HCT116 (cell line): ENCODE measurements at regions not wholly inside any gene's neighbourhood (a gene's known extent, or its start where the extent isn't known, plus 50 kb on each side); places are given as distances from the start of the nearest gene placed in this dataset.

ENCODE experiments used
- ATAC-seq: fragments of 200-7000 bp; cut with Tn5 transposase; 2 replicates; pipeline ENCODE4 v1.9.1; 2020; ENCODE audit warnings: mild to moderate bottlenecking, moderate library complexity
- BruUV-seq: library from RNA; stranded (reverse); fragments of 400-500 nt; replicated peaks from 2 replicates; lab custom pipeline; 2021; lab: Mats Ljungman, UMichigan
- CTCF ChIA-PET: fragments of 300-600 bp; sonication (Branson Sonifier 250); formaldehyde crosslinking; loops from one replicate; lab custom pipeline; 2021; ENCODE audit warnings: antibody characterized with exemption; lab: Charles Lee
- POLR2A ChIA-PET: fragments of 300-600, 350-600 bp; sonication (Branson Sonifier 250); formaldehyde crosslinking; loops from one replicate; lab custom pipeline; 2021; ENCODE audit warnings: antibody characterized with exemption; lab: Charles Lee
- RAD21 ChIA-PET, 2 experiments: fragments of 300-600 bp; sonication (Branson Sonifier 250); formaldehyde crosslinking; loops; one replicate each; lab custom pipeline; 2023; ENCODE audit warnings: low total read pairs in 2 of 2; ENCODE audit not compliant: uncharacterized antibody in 2 of 2, unreplicated experiment in 2 of 2, low non-redundant PET in 1 of 2; lab: Charles Lee
- DNase-seq: peaks from one replicate; pipeline ENCODE4 v3.0.0-alpha.2; 2010; ENCODE audit warnings: low read depth, low spot score
- H2AFZ ChIP-seq: fragments of 200-600 bp; shearing (Covaris generic), sonication (generic); 2 replicates; pipeline ENCODE4 v1.6.1; 2017; ENCODE audit warnings: low read depth, mixed run types, mixed read lengths, antibody characterized with exemption, low read length; ENCODE audit not compliant: poor library complexity, severe bottlenecking
- H3K27ac ChIP-seq: 2 replicates; pipeline ENCODE4 v1.5.1; 2012; ENCODE audit warnings: low read depth, low read length
- H3K27me3 ChIP-seq: fragments of 200-600 bp; sonication (generic); 2 replicates; pipeline ENCODE4 v1.6.1; 2016; ENCODE audit warnings: mixed run types, low read length, mixed read lengths; ENCODE audit not compliant: insufficient read depth
- H3K36me3 ChIP-seq, 2 experiments: fragments of 200-500 bp in 1 of 2; fragments of 200-600 bp in 1 of 2; sonication (Bioruptor generic) in 1 of 2; sonication (generic) in 1 of 2; 2 replicates each; pipeline versions ENCODE4 v1.5.1 to v1.6.1; 2014 to 2016; ENCODE audit warnings: low read length in 2 of 2, inconsistent platforms in 1 of 2, mixed read lengths in 1 of 2, mixed run types in 1 of 2; ENCODE audit not compliant: insufficient read depth in 2 of 2, control insufficient read depth in 1 of 2
- H3K4me1 ChIP-seq, 2 experiments: fragments of 200-600 bp in 1 of 2; sonication (generic) in 1 of 2; 2 replicates each; pipeline versions ENCODE4 v1.5.1 to v1.6.1; 2012 to 2017; ENCODE audit warnings: low read length in 2 of 2, inconsistent platforms in 1 of 2, mild to moderate bottlenecking in 1 of 2, mixed read lengths in 1 of 2, mixed run types in 1 of 2, moderate library complexity in 1 of 2; ENCODE audit not compliant: insufficient read depth in 2 of 2, control insufficient read depth in 1 of 2
- H3K4me2 ChIP-seq: fragments of 200-600 bp; sonication (generic); 2 replicates; pipeline ENCODE4 v1.6.1; 2017; ENCODE audit warnings: mixed run types, low read length, mixed read lengths
- H3K4me3 ChIP-seq, 2 experiments: fragments of 200-600 bp in 1 of 2; sonication (generic) in 1 of 2; replicated peaks in 1 of 2; 2 replicates each; pipeline ENCODE4 v1.5.1; 2011 to 2016; ENCODE audit warnings: low read length in 2 of 2, control low read depth in 1 of 2, low read depth in 1 of 2, mild to moderate bottlenecking in 1 of 2, mixed read lengths in 1 of 2, mixed run types in 1 of 2
- H3K79me2 ChIP-seq: fragments of 200-600 bp; sonication (generic); 2 replicates; pipeline ENCODE4 v1.6.1; 2017; ENCODE audit warnings: mild to moderate bottlenecking, mixed run types, low read length, moderate library complexity, mixed read lengths; ENCODE audit not compliant: insufficient read depth
- H3K9ac ChIP-seq: fragments of 200-600 bp; sonication (generic); 2 replicates; pipeline ENCODE4 v1.6.1; 2016; ENCODE audit warnings: low read length, mixed read lengths
- H3K9me2 ChIP-seq: fragments of 200-600 bp; sonication (generic), shearing (Covaris generic); 2 replicates; pipeline ENCODE4 v1.6.1; 2017; ENCODE audit warnings: mixed run types, mild to moderate bottlenecking, moderate library complexity; ENCODE audit not compliant: insufficient read depth
- H3K9me3 ChIP-seq, 2 experiments: fragments of 200-500 bp in 1 of 2; fragments of 200-600 bp in 1 of 2; sonication (Bioruptor generic) in 1 of 2; sonication (generic) in 1 of 2; 2 replicates each; pipeline ENCODE4 v1.6.1; 2014 to 2017; ENCODE audit warnings: low read length in 2 of 2, mixed read lengths in 2 of 2, inconsistent platforms in 1 of 2, low read depth in 1 of 2, mild to moderate bottlenecking in 1 of 2, mixed run types in 1 of 2, moderate library complexity in 1 of 2; ENCODE audit not compliant: control insufficient read depth in 1 of 2, insufficient read depth in 1 of 2
- H4K20me1 ChIP-seq: fragments of 200-600 bp; sonication (generic), shearing (Covaris generic); 2 replicates; pipeline ENCODE4 v1.6.1; 2017; ENCODE audit warnings: mixed run types, mild to moderate bottlenecking, moderate library complexity; ENCODE audit not compliant: insufficient read depth
- CBX3 ChIP-seq: IDR thresholded peaks from 2 replicates; pipeline ENCODE4 v1.6.1; 2012; ENCODE audit warnings: low read depth
- CTCF ChIP-seq, 3 experiments: fragments of 200-600 bp in 1 of 3; sonication (generic) in 1 of 3; IDR thresholded peaks in 2 of 3; conservative IDR thresholded peaks in 1 of 3; 2 replicates each; pipeline ENCODE4 v1.5.1; 2012 to 2017; ENCODE audit warnings: low read depth in 2 of 3, low read length in 2 of 3, antibody characterized with exemption in 1 of 3, borderline replicate concordance in 1 of 3, control low read depth in 1 of 3, mild to moderate bottlenecking in 1 of 3, mixed read lengths in 1 of 3, mixed run types in 1 of 3, moderate library complexity in 1 of 3; ENCODE audit not compliant: insufficient read depth in 1 of 3
- EGR1 ChIP-seq: IDR thresholded peaks from 2 replicates; pipeline ENCODE4 v1.6.1; 2012; ENCODE audit warnings: low read depth
- ELF1 ChIP-seq: IDR thresholded peaks from 2 replicates; pipeline ENCODE4 v1.6.1; 2012; ENCODE audit warnings: low read depth, borderline replicate concordance
- FOSL1 ChIP-seq: IDR thresholded peaks from 2 replicates; pipeline ENCODE4 v1.6.1; 2012; ENCODE audit warnings: low read depth
- POLR2A ChIP-seq: IDR thresholded peaks from 2 replicates; pipeline ENCODE4 v1.7.0; 2011; ENCODE audit warnings: borderline replicate concordance; ENCODE audit not compliant: insufficient read depth, insufficient read length; ENCODE audit errors: extremely low read depth
- POLR2AphosphoS5 ChIP-seq: IDR thresholded peaks from 2 replicates; pipeline ENCODE4 v1.6.1; 2011; ENCODE audit warnings: mild to moderate bottlenecking, low read depth, low read length, moderate library complexity
- SIN3A ChIP-seq: IDR thresholded peaks from 2 replicates; pipeline ENCODE4 v1.6.1; 2012; ENCODE audit warnings: low read depth
- SP1 ChIP-seq: IDR thresholded peaks from 2 replicates; pipeline ENCODE4 v1.6.1; 2012; ENCODE audit warnings: low read depth
- SRF ChIP-seq: IDR thresholded peaks from 2 replicates; pipeline ENCODE4 v1.6.1; 2012; ENCODE audit warnings: low read depth
- ZBTB33 ChIP-seq: IDR thresholded peaks from 2 replicates; pipeline ENCODE4 v1.6.1; 2011; ENCODE audit warnings: mild to moderate bottlenecking, low read length, moderate library complexity; ENCODE audit not compliant: insufficient replicate concordance; ENCODE audit errors: extremely low read depth
- ZFX ChIP-seq: fragments of 450-650 bp; IDR thresholded peaks from 2 replicates; pipeline ENCODE4 v1.6.1; 2017
- intact Hi-C: fragments of 100-400 bp; cut with micrococcal nuclease; formaldehyde crosslinking; loops from 2 replicates; pipeline ENCODE4 v1.10.0; 2022

- TF ChIP-seq SRF (no peak), EGR1 (no peak), SP1 (no peak), POLR2AphosphoS5 (no peak), SIN3A (no peak), ELF1 (no peak), CTCF (IDR thresholded peaks at IDR 0.05 in 2 of 3, conservative IDR thresholded peaks at IDR 0.05 in 1 of 3; ENCODE audit: borderline replicate concordance in 1 of 3, insufficient read depth in 1 of 3, low read depth in 2 of 3, low read length in 2 of 3) (no peak), CBX3 (no peak), POLR2A (no peak)
These were observed 62.9 kb upstream of the LHX5 start (continued) for GRCh38 chr12:113534555-113534954.

- Histone ChIP-seq H4K20me1 (no peaks in the 10 kb centered on the region), H3K9me3 (no peaks in the 10 kb centered on the region), H2AFZ (no peak overlapping the region), H3K27me3 (peaks cover 34% of the 10 kb centered on the region), H3K4me3 (no peak overlapping the region), H3K27ac (no peak overlapping the region), H3K9ac (no peak overlapping the region), H3K36me3 (no peaks in the 10 kb centered on the region), H3K4me1 (peaks cover 0 to 6% of the 10 kb centered on the region in 2 experiments; a peak in 1 of 4 replicates), H3K79me2 (no peaks in the 10 kb centered on the region), H3K9me2 (no peaks in the 10 kb centered on the region), H3K4me2 (no peak overlapping the region)
- CTCF ChIA-PET = no interaction called here
- intact Hi-C loops = no loop called here
- no TSS peak for BruUV-seq
- ATAC-seq (no peak), DNase-seq (no peak)
- POLR2A ChIA-PET = no interaction called here
- RAD21 ChIA-PET = no interaction called here
- TF ChIP-seq SP1 (no peak), CBX3 (no peak), ELF1 (no peak), CTCF (IDR thresholded peaks at IDR 0.05 in 2 of 3, conservative IDR thresholded peaks at IDR 0.05 in 1 of 3; ENCODE audit: borderline replicate concordance in 1 of 3, insufficient read depth in 1 of 3, low read depth in 2 of 3, low read length in 2 of 3) (no peak), ZBTB33 (no peak), SIN3A (no peak), ZFX (no peak), POLR2AphosphoS5 (no peak), FOSL1 (no peak)
These were observed 62.2 kb upstream of the LHX5 start for GRCh38 chr12:113533842-113534375.
